Panc1 (cell line): ENCODE measurements at regions not wholly inside any gene's neighbourhood (a gene's known extent, or its start where the extent isn't known, plus 50 kb on each side); places are given as distances from the start of the nearest gene placed in this dataset.

Experiments
- POLR2AphosphoS5 ChIP-seq: IDR thresholded peaks from 2 replicates; pipeline ENCODE4 v1.6.1; 2012; ENCODE audit warnings: mild to moderate bottlenecking, low read depth, low read length, moderate library complexity
- SIN3A ChIP-seq: IDR thresholded peaks from 2 replicates; pipeline ENCODE4 v1.6.1; 2012; ENCODE audit warnings: low read depth, mild to moderate bottlenecking, low read length, moderate library complexity, borderline replicate concordance; ENCODE audit not compliant: insufficient read depth
- TCF7L2 ChIP-seq: IDR thresholded peaks from 2 replicates; pipeline ENCODE4 v1.6.1; 2011; ENCODE audit warnings: mild to moderate bottlenecking, low read depth, low read length, inconsistent platforms
- TF ChIP-seq, protein P1 (sequence below), 2 experiments: IDR thresholded peaks; 2 replicates each; pipeline ENCODE4 v1.6.1; 2011 to 2012; ENCODE audit warnings: low read depth in 2 of 2, control low read depth in 1 of 2, low read length in 1 of 2, mild to moderate bottlenecking in 1 of 2, moderate library complexity in 1 of 2; ENCODE audit not compliant: insufficient read depth in 1 of 2
- TF ChIP-seq, protein P2 (sequence below): fragments of 450-650 bp; IDR thresholded peaks from 2 replicates; pipeline ENCODE4 v1.5.1; 2017; ENCODE audit warnings: mild to moderate bottlenecking

DNA sequence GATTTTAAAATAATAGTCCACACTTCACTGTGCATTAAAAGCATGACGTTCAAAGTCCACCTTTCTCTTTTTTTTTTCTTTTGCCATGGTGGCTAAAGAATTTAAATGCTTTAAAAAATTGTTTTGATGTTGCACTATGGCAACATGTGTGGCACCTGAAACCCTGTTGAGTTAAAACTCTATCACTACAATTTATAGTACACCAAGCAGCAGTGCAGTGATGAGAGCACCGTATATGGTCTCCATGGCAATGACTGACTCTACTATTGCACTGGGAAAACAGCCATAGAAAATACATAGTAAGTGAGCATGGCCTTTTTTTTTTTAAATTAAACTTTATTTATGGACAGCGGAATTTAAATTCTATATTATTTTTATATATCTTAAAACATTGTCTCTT lies 298.8 kb downstream of the FIGN start:
- TF ChIP-seq, protein P1, sequence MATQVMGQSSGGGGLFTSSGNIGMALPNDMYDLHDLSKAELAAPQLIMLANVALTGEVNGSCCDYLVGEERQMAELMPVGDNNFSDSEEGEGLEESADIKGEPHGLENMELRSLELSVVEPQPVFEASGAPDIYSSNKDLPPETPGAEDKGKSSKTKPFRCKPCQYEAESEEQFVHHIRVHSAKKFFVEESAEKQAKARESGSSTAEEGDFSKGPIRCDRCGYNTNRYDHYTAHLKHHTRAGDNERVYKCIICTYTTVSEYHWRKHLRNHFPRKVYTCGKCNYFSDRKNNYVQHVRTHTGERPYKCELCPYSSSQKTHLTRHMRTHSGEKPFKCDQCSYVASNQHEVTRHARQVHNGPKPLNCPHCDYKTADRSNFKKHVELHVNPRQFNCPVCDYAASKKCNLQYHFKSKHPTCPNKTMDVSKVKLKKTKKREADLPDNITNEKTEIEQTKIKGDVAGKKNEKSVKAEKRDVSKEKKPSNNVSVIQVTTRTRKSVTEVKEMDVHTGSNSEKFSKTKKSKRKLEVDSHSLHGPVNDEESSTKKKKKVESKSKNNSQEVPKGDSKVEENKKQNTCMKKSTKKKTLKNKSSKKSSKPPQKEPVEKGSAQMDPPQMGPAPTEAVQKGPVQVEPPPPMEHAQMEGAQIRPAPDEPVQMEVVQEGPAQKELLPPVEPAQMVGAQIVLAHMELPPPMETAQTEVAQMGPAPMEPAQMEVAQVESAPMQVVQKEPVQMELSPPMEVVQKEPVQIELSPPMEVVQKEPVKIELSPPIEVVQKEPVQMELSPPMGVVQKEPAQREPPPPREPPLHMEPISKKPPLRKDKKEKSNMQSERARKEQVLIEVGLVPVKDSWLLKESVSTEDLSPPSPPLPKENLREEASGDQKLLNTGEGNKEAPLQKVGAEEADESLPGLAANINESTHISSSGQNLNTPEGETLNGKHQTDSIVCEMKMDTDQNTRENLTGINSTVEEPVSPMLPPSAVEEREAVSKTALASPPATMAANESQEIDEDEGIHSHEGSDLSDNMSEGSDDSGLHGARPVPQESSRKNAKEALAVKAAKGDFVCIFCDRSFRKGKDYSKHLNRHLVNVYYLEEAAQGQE (IDR thresholded peaks at IDR 0.05; ENCODE audit: insufficient read depth in 1 of 2, low read depth in 2 of 2, low read length in 1 of 2) = no peak
- TF ChIP-seq, protein P2, sequence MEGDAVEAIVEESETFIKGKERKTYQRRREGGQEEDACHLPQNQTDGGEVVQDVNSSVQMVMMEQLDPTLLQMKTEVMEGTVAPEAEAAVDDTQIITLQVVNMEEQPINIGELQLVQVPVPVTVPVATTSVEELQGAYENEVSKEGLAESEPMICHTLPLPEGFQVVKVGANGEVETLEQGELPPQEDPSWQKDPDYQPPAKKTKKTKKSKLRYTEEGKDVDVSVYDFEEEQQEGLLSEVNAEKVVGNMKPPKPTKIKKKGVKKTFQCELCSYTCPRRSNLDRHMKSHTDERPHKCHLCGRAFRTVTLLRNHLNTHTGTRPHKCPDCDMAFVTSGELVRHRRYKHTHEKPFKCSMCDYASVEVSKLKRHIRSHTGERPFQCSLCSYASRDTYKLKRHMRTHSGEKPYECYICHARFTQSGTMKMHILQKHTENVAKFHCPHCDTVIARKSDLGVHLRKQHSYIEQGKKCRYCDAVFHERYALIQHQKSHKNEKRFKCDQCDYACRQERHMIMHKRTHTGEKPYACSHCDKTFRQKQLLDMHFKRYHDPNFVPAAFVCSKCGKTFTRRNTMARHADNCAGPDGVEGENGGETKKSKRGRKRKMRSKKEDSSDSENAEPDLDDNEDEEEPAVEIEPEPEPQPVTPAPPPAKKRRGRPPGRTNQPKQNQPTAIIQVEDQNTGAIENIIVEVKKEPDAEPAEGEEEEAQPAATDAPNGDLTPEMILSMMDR = no peak
- TF ChIP-seq POLR2AphosphoS5 (no peak), TCF7L2 (no peak), SIN3A (no peak)
